Trophoblast cell (in vitro differentiated cells and primary cell): ENCODE measurements at regions not wholly inside any gene's neighbourhood (a gene's known extent, or its start where the extent isn't known, plus 50 kb on each side); places are given as distances from the start of the nearest gene placed in this dataset.

Experiments used
- DNase-seq, 2 donors: peaks; one replicate each; pipeline ENCODE4 v3.0.0-alpha.2; 2016
- H2AFZ ChIP-seq: 2 replicates; pipeline ENCODE4 v1.6.1; 2013; ENCODE audit warnings: low read length, moderate library complexity, mild to moderate bottlenecking; ENCODE audit not compliant: insufficient read depth, poor library complexity
- H2AK5ac ChIP-seq: 2 replicates; pipeline ENCODE4 v1.6.1; 2013; ENCODE audit warnings: mild to moderate bottlenecking, low read length
- H2BK120ac ChIP-seq: 2 replicates; pipeline ENCODE4 v1.6.1; 2013; ENCODE audit warnings: low read length, mild to moderate bottlenecking, moderate library complexity; ENCODE audit not compliant: insufficient read depth, poor library complexity
- H2BK12ac ChIP-seq: 2 replicates; pipeline ENCODE4 v1.6.1; 2013; ENCODE audit warnings: mild to moderate bottlenecking, low read length, moderate library complexity
- H2BK5ac ChIP-seq: 2 replicates; pipeline ENCODE4 v1.6.1; 2013; ENCODE audit warnings: low read length, low read depth, moderate library complexity, mild to moderate bottlenecking; ENCODE audit not compliant: poor library complexity
- H3K14ac ChIP-seq: 2 replicates; pipeline ENCODE4 v1.6.1; 2013; ENCODE audit warnings: mild to moderate bottlenecking, low read length
- H3K18ac ChIP-seq: 2 replicates; pipeline ENCODE4 v1.6.1; 2013; ENCODE audit warnings: mild to moderate bottlenecking, low read length
- H3K23ac ChIP-seq: 2 replicates; pipeline ENCODE4 v1.6.1; 2013; ENCODE audit warnings: low read length
- H3K27ac ChIP-seq: 2 replicates; pipeline ENCODE4 v1.5.1; 2013; ENCODE audit warnings: low read depth, mild to moderate bottlenecking, inconsistent platforms, low read length, moderate library complexity
- H3K27me3 ChIP-seq: 2 replicates; pipeline ENCODE4 v1.6.1; 2013; ENCODE audit warnings: inconsistent platforms, mild to moderate bottlenecking, low read length, moderate library complexity; ENCODE audit not compliant: insufficient read depth
- H3K36me3 ChIP-seq, 2 experiments: 1 replicate in 1 of 2; 2 replicates in 1 of 2; pipeline ENCODE4 v1.6.1; 2013; ENCODE audit warnings: low read length in 2 of 2, mild to moderate bottlenecking in 2 of 2, moderate library complexity in 1 of 2; ENCODE audit not compliant: insufficient read depth in 2 of 2, control insufficient read depth in 1 of 2
- H3K4ac ChIP-seq: 2 replicates; pipeline ENCODE4 v1.6.1; 2013; ENCODE audit warnings: low read depth, mild to moderate bottlenecking, low read length, moderate library complexity
- H3K4me1 ChIP-seq, 2 experiments: 1 replicate in 1 of 2; 2 replicates in 1 of 2; pipeline ENCODE4 v1.6.1; 2013; ENCODE audit warnings: low read length in 2 of 2, mild to moderate bottlenecking in 2 of 2, moderate library complexity in 1 of 2; ENCODE audit not compliant: insufficient read depth in 2 of 2, control insufficient read depth in 1 of 2
- H3K4me2 ChIP-seq: 2 replicates; pipeline ENCODE4 v1.6.1; 2013; ENCODE audit warnings: inconsistent platforms, mild to moderate bottlenecking, low read length, moderate library complexity
- H3K4me3 ChIP-seq: 2 replicates; pipeline ENCODE4 v1.5.1; 2013; ENCODE audit warnings: mild to moderate bottlenecking, low read depth, low read length, inconsistent platforms
- H3K79me1 ChIP-seq: one replicate; pipeline ENCODE4 v1.6.1; 2013; ENCODE audit warnings: low read length
- H3K79me2 ChIP-seq: 2 replicates; pipeline ENCODE4 v1.6.1; 2013; ENCODE audit warnings: low read length, mild to moderate bottlenecking; ENCODE audit not compliant: control insufficient read depth, insufficient read depth, poor library complexity
- H3K9ac ChIP-seq: 2 replicates; pipeline ENCODE4 v1.6.1; 2013; ENCODE audit warnings: mild to moderate bottlenecking, low read length
- H3K9me3 ChIP-seq: 2 replicates; pipeline ENCODE4 v1.6.1; 2013; ENCODE audit warnings: low read depth, mild to moderate bottlenecking, control low read depth, inconsistent platforms, low read length; ENCODE audit not compliant: insufficient read depth
- H4K12ac ChIP-seq: 2 replicates; pipeline ENCODE4 v1.6.1; 2013; ENCODE audit warnings: low read depth, mild to moderate bottlenecking, low read length, moderate library complexity
- H4K8ac ChIP-seq: 2 replicates; pipeline ENCODE4 v1.6.1; 2013; ENCODE audit warnings: low read depth, mild to moderate bottlenecking, low read length, moderate library complexity
- H4K91ac ChIP-seq: one replicate; pipeline ENCODE4 v1.6.1; 2013; ENCODE audit warnings: low read depth, mild to moderate bottlenecking, low read length, moderate library complexity
- WGBS: extraction: QIAGEN DNeasy Blood & Tissue Kit; methylation state at CpG from one replicate; pipeline ENCODE4 v1.1.7; 2013; ENCODE audit warnings: missing lambda C conversion rate; ENCODE audit not compliant: insufficient read length, insufficient coverage; ENCODE audit errors: extremely low coverage; 5-methylcytosine and 5-hydroxymethylcytosine counted together

- Histone ChIP-seq H3K14ac (no peak overlapping the region), H3K27me3 (no peaks in the 10 kb centered on the region), H2BK12ac (no peak overlapping the region), H4K91ac (no peak overlapping the region), H3K36me3 (no peaks in the 10 kb centered on the region), H3K9me3 (no peaks in the 10 kb centered on the region), H3K4me3 (no peak overlapping the region), H3K79me1 (no peaks in the 10 kb centered on the region), H3K23ac (no peak overlapping the region), H3K27ac (no peak overlapping the region), H3K18ac (no peak overlapping the region), H3K9ac (no peak overlapping the region), H4K12ac (no peak overlapping the region), H4K8ac (no peak overlapping the region), H3K4me1 (no peaks in the 10 kb centered on the region), H3K4me2 (no peak overlapping the region), H2BK120ac (no peak overlapping the region), H3K4ac (no peak overlapping the region), H2AFZ (no peak overlapping the region), H3K79me2 (no peaks in the 10 kb centered on the region), H2AK5ac (no peak overlapping the region), H2BK5ac (no peak overlapping the region)
- WGBS: no CpG with 5 or more reads among the region's 10 CpGs
- DNase-seq: no peak
Observed at GRCh38 chr9:18114559-18115475, 359.1 kb upstream of the ADAMTSL1 start.

- Histone ChIP-seq H4K8ac (no peak overlapping the region), H3K79me1 (no peaks in the 10 kb centered on the region), H3K4me2 (no peak overlapping the region), H3K9ac (no peak overlapping the region), H3K27ac (no peak overlapping the region), H4K91ac (no peak overlapping the region), H3K4me3 (no peak overlapping the region), H2BK12ac (no peak overlapping the region), H3K9me3 (no peaks in the 10 kb centered on the region), H3K79me2 (no peaks in the 10 kb centered on the region), H3K14ac (no peak overlapping the region), H3K18ac (no peak overlapping the region), H4K12ac (no peak overlapping the region), H2AK5ac (no peak overlapping the region), H2BK120ac (no peak overlapping the region), H3K4me1 (no peaks in the 10 kb centered on the region), H2AFZ (no peak overlapping the region), H3K23ac (no peak overlapping the region), H3K36me3 (no peaks in the 10 kb centered on the region), H2BK5ac (no peak overlapping the region), H3K27me3 (no peaks in the 10 kb centered on the region), H3K4ac (no peak overlapping the region)
- no peak for DNase-seq
Observed at GRCh38 chr9:18118268-18118667, 355.7 kb upstream of the ADAMTSL1 start.

- DNase-seq: no peak
- no peak overlapping the region for H2BK12ac ChIP-seq
- no peaks in the 10 kb centered on the region for H3K27me3 ChIP-seq
- H3K27ac ChIP-seq: no peak overlapping the region
- no peak overlapping the region for H4K12ac ChIP-seq
- H3K23ac ChIP-seq: no peak overlapping the region
- no peak overlapping the region for H2AFZ ChIP-seq
- no peaks in the 10 kb centered on the region for H3K4me1 ChIP-seq
- H2BK120ac ChIP-seq: no peak overlapping the region
- no peak overlapping the region for H3K9ac ChIP-seq
- no peak overlapping the region for H3K14ac ChIP-seq
- no peaks in the 10 kb centered on the region for H3K79me2 ChIP-seq
- no peak overlapping the region for H3K18ac ChIP-seq
- no peak overlapping the region for H2BK5ac ChIP-seq
- H4K91ac ChIP-seq: no peak overlapping the region
- H3K36me3 ChIP-seq: no peaks in the 10 kb centered on the region
- H4K8ac ChIP-seq: no peak overlapping the region
- H3K9me3 ChIP-seq: no peaks in the 10 kb centered on the region
- H3K4me2 ChIP-seq: no peak overlapping the region
- H2AK5ac ChIP-seq: no peak overlapping the region
- no CpG with 5 or more reads among the region's 1 CpG for WGBS
- no peak overlapping the region for H3K4ac ChIP-seq
- H3K4me3 ChIP-seq: no peak overlapping the region
- H3K79me1 ChIP-seq: no peaks in the 10 kb centered on the region
Observed at GRCh38 chr9:18122171-18122570, 351.8 kb upstream of the ADAMTSL1 start.

GRCh38 chr9:18124760-18125159 lies 349.2 kb upstream of the ADAMTSL1 start:
- no peak for DNase-seq
- H2AFZ ChIP-seq: no peak overlapping the region
- no peak overlapping the region for H3K27ac ChIP-seq
- no peaks in the 10 kb centered on the region for H3K27me3 ChIP-seq
- no peak overlapping the region for H3K23ac ChIP-seq
- no peak overlapping the region for H4K8ac ChIP-seq
- no peak overlapping the region for H3K18ac ChIP-seq
- H3K4me1 ChIP-seq: no peaks in the 10 kb centered on the region
- no peaks in the 10 kb centered on the region for H3K9me3 ChIP-seq
- H3K4me2 ChIP-seq: no peak overlapping the region
- H4K12ac ChIP-seq: no peak overlapping the region
- no peaks in the 10 kb centered on the region for H3K79me1 ChIP-seq
- H3K4me3 ChIP-seq: no peak overlapping the region
- H3K14ac ChIP-seq: no peak overlapping the region
- no peaks in the 10 kb centered on the region for H3K36me3 ChIP-seq
- no peak overlapping the region for H2BK5ac ChIP-seq
- H3K79me2 ChIP-seq: no peaks in the 10 kb centered on the region
- H2AK5ac ChIP-seq: no peak overlapping the region
- H2BK12ac ChIP-seq: no peak overlapping the region
- H3K9ac ChIP-seq: no peak overlapping the region
- H2BK120ac ChIP-seq: no peak overlapping the region
- H3K4ac ChIP-seq: no peak overlapping the region
- WGBS: no CpG with 5 or more reads among the region's 1 CpG
- H4K91ac ChIP-seq: no peak overlapping the region
